ENCODE measurements at regions not wholly inside any gene's neighbourhood (a gene's known extent, or its start where the extent isn't known, plus 50 kb on each side); places are given as distances from the start of the nearest gene placed in this dataset.
"Not testable (repeated sequence)": the region's sequence is repeated elsewhere in the genome, so short reads cannot be mapped to it uniquely, and the experiment has no call there.

DNA sequence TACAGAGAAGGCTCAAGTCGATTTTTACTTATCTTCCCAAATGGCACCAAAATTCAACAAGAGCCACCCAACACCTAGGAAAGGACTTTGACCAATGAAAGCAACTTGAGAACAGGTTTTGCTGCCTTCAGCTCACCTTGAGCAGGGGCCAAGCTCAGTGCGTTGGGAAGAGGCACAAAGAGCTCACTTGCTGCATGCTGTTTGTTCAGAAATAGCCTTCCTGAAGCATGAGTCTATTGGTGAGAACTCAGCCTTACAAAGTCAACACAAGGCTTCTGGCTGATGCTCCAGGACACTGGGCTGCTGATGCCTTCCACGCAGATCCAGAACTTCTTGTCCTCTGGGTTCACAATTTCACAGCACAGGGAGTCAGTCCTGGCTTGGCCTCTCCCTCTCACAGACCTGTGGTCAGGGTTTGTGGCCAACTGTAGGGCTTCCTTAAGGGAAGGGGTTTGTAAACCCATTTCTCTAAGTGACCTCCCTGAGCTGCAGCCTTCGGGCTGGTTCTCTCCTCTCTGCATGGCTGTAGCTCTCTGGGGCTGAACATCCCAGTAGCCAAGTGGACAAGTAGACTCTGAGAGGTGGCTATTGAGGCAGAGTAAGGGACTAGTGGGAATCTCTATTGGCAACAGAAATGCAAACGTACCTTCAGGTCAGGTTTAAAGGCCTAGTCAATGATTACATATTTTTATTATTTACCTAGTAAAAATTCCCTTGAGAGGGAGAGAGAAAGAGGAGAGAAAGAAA lies 124.7 kb upstream of the GATA6 start:
- no peak for DNase-seq

DNA sequence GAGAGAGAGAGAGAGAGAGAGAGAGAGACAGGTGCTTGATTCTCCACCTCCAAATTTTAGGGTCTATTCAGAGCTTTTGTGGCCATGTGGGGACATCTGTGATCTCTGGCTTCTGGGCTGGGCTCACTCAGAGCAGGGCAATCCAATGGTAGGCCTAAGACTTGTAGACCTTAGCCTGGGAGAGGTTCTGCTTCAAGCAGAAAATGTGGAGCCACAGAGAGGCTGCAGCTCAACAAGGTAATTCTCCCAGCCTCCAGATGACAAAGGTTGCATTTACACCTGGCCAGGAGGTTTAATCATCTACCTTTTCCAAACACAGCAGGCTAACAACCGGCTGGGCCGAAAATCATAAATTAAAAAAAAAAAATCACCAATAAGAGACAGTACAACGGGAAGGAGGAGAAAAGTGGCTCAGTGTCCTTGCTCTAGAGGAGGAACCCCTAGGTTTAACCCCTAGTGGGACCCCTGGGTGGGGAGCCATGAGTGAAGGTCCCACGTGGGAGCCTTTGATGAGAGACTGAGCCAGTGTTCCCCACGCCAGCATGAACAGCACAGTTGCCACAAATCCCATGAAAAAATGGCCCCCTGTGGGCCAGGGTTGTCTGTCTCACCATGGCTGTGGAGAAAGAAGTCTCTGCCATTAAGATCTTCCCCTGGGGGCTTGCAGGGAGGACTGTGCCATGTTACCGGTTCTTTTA lies 124.0 kb upstream of the GATA6 start:
- DNase-seq: no peak

DNA sequence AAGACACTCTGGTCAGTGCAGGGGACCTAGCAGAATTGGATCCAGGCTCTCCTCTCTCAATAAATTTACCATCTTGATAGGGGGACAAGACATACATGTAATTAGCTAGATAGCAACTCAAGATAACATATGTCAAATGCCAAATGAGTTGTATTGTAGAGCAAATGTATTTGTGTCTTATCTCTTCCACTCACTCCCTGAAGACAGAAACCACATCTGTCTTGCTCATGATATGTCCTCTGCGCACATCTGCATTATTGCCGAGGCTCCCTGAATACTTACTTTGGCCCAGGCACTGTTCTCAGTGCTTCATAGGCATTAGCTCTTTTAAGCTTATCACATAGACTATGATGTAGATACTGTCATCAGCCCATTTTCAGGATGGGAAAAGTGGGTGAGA lies 122.9 kb upstream of the GATA6 start:
- no peak for DNase-seq

DNA sequence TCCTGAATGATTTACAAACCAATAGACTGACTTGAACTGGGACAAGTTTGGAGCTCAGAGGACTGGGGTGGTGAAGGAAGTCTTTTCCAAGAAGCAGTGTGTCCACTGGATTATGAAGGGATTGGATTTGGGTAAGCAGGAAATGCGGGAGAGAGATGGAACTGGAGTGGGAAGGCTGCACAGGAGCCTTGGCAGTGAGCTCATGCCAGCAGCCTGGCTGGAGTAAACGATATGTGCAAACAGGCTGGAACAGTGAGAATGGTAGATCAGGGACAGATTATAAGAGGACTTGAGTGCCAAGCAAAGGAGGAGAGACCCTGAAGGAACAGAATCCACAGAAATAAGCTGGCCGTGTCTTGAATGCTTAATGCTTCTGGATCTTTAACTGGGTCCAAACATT lies 121.9 kb upstream of the GATA6 start:
- no peak for DNase-seq

DNA sequence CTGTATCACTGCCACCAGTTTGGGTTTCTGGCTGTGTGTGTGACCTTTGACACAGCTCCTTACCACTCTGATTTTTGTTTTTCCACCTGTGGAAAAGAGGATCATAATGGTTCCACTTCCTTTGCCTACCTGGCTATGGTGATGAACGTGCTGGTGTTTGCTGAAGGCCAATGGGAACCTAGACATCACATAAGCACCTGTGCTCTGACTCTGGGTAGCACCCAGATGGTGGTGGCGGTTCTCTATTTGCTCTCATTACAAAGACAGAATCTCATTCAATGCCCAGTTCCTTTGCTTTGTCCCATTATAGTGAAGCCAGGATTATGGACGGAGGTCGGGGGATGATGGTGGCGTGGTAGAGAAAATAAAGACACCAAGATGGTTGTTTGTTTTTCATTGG lies 121.2 kb upstream of the GATA6 start:
- no peak for DNase-seq

DNA sequence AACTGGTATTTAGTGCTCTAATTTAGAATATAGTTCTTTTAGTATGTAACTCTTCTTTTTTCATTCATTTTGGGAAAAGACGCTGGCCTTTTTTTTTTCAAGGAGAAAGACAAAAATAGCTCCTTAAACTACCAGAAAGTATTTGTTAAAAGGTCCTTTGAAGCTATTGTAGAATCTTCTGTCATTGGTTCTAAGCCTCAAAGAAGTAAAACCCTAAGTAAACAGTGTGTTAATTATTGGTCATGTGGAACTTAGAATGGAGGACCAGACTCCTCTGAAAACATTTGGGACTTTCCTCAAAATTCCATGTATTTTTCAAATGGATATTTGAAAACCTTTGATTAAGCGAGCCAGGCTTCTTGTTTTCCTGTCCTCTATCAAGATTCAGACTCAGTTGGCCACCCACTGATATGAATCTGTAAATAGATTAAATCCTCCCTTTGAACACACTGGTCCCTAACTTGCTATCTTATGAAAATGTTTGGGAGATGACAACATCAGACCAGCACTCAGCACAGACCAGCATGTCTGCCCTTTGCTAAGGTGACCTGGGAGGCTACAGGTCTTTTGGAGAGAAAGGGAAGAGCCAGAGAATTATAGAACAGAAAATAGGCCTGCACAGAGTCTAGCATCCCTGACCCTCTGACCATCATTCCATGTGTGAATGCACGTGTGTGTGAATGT lies 120.3 kb upstream of the GATA6 start:
- no peak for DNase-seq

DNA sequence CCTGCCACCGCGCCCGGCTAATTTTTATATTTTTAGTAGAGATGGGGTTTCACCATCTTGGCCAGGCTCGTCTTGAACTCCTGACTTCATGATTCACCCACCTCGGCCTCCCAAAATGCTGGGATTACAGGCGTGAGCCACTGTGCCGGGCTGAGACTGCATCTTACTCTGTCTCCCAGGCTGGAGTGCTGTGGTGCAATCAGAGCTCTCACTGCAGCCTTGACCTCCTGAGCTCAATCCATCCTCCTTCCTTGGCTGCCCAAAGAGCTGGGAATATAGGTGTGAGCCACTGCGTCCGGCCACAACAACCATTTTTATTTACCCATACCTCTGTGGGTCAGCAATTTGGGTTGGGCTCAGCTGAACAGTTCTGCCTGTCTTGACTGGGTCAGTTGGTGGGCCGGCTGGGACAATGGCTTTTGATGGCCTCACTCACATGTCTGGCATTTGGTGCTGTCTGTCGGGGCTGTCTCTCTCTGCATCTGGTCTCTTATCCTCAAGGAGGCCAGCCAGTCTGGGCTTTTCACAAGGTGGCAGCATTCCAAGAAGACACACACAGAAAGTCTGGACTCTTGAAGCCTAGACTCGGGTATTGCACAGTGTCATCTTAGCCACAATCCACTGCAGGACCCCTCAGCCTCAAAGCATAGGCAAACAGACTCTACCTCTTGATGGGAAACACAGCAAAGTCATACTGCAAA lies 116.8 kb upstream of the GATA6 start:
- no peak for DNase-seq

DNA sequence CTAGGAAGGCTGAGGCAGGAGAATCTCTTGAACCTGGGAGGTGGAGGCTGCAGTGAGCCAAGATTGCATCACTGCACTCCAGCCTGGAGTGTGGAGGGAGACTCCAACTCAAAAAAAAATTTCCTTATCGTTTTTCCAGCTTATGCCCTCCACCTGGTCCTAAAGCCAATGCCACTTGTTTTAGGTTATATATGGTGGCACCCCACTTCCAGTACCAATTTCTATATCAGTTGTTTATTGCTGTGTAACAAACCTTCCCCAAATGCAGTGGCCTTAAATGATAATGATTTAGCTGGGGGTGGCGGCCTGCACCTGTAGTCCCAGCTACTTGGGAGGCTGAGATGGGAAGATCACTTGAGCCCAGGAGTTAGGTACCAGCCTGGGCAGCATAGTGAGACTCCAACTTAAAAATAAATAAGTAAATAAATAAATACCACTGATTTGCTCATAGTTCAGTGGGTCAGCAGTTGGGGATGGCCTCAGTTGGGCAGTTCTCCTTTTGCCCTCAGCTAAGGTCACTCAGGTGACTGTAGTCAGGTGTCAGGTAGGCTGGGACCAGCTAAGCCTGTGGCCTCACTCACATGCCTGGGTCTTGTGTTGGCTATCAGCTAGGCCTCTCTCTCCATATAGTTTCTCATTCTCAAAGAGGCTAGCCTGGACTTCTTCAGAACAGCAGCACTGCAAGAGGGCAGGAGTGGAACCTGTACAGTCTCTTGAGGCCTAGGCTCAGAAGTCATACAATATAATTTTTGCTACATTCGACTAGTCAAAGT lies 113.7 kb upstream of the GATA6 start:
- DNase-seq: no peak

DNA sequence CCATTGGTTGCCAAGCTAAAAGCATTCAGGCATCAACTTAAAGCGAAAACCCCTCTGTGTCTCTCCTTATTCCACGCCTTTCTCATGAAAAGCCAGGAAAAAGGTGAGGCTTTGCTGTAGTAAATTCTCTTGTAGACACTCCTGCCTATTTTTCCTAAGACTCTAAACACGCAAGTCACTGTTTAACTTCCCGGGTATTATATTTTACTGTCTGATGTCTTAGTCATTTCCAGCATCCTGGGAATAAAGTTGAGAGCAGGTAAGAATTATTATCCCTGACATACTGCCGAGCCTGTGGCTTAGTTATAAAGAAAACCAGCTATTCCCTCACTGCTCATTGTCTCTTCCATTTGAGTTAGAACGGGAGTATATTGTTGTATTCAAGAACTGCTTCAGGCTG lies 112.4 kb upstream of the GATA6 start:
- no peak for DNase-seq

DNA sequence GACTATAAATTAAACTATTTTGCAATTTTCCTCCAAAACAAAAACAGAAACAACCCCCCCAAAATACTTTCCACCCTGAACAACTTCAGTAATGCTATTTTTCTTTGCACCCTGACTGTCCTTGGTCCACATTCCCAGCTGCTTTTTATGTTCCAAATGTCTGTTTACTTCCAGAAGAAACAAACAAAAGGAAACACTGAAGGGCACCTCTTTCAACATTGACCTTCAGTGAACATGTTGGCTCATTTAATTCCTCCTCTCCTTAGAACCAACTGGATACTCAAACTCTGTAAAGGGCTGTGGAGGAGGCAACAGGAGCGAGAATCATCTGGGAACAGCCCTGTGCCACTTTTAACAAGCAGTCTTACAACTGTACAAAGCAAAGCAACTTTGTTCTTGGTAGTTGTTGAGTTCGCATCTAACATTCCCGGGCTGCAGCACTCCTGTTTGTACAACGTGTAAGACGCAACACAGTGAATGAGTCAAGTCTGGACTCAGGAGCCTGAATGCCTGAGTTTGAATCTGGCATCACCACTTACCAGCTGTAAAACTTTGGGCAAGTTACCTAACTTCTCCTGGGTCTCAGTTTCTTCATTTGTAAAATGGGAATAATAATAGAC lies 111.4 kb upstream of the GATA6 start:
- no peak for DNase-seq

DNA sequence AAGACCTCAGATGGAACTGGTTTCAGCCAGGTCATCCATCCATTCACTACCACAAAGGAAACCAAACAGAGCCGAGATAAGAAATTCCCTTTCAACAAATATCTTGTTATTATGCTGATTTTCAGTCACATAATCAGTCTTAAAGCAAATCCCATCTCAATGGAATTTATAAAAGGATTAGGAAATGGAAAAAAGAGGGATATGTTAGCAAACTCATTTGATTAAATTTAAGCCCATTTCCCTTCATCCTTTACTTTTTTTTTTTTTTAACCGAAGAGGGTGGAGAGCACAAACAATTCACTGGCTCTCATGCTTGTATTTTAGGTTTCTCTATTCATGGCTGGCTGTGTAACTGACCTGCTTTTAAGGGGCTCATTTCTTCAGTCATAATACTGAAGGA lies 109.0 kb upstream of the GATA6 start:
- no peak for DNase-seq

DNA sequence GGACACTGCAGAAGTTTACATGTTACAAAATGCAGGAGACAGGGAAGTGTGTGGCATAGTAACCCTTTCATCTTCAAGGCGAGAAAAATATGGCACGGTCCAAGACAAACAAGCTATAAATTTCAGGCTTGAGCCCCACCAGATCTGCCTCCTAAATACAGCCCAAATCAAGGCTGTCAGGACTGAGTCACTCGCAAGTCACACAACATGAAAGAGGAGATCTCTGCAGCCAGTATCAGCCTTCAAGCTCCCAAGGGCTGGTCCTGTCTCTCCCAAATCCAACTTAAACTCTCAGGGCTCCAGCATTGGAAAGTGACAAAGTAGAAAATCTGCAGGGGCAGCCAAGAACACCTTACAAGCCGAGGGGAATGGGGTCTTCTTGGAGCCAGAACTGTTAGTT lies 106.3 kb upstream of the GATA6 start:
- DNase-seq: no peak

DNA sequence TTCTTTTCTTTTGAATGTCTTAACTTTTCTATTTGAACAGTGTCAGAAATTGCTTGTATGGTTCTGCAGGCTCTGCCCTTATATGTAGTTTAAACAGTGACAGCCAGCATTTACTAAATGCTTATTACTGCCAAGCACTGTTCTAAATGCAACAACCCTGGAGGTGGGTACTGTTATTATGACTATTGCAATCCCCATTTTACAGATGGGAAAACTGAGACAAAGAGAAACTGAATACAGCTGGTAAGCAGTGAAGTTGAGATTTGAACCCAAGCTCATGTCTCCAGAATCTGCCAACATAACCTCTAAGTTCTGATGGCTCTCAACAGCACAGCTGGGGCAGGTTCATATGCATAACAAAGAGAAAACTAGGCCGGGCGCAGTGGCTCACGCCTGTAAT lies 105.7 kb upstream of the GATA6 start:
- no peak for DNase-seq

DNA sequence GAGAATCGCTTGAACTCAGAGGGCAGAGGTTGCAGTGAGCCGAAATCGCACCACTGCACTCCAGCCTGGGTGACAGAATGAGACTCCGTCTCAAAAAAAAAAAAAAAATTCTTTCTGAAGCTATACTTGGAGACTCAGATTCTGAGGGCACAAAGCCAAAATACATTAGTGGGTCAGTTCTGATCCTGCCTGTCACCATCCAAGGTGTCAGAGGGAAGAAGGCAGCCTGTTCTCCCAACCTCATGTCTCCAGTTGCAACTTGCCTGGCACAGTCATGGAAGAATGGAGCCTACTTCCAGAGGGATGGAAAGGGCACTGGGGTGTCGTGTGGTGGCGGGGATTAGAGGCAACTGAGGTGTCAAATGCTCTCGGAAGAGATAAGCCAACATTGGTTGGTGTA lies 104.8 kb upstream of the GATA6 start:
- no peak for DNase-seq

DNA sequence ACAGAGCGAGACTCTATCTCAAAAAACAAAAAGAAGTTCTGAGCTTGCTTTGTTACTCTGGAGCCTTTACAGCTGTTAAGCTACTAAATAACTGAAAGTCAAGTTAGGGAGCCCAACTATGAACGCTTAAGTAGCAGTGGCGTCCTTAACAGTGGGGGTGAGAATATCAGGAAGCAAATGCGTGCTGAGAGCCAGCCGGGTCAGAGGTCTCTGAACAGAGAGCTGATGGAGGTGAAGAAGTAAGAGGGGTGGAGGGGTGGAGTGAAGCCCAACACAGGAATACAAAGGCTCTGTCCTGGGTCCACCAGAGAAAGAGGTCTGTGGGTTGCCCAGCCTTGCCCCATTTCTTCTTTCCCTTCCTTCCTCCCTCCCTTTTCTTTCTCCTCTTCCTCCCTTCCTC lies 104.1 kb upstream of the GATA6 start:
- no peak for DNase-seq

DNA sequence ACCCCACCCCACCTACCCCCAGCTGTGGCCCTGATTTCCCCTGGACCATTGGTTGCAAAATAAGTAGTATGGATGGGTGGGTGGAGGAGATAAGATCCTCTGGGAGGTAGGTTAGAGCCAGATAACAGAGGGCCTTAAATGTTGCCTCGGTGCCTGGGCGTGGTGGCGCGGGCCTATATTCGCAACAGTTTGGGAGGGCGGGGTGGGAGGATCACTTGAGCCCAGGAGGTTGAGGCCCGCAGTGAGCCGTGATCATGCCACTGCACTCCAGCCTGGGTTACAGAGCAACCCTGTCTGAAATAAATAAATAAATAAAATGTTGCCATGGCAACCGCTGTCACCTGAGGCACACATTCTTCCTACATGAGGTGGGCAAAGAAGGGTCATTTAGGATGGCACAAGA lies 103.3 kb upstream of the GATA6 start:
- DNase-seq: no peak

DNA sequence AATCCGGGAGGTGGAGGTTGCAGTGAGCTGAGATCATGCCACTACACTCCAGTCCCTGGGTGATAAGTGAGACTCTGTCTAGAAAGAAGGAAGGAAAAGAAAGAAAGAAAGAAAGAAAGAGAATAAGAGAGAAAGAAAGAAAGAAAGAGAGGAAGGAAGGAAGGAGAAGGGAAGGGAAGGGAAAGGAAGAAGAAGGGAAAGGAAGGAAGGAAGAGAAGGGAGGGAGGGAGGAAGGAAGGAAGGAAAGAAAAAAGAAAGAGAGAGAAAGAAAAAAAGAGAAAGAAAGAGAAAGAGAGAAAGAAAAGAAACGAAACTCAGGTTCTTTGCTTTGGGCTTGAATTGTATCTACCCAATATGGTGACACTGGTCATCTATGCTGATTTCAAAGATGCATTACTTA lies 102.3 kb upstream of the GATA6 start:
- no peak for DNase-seq

DNA sequence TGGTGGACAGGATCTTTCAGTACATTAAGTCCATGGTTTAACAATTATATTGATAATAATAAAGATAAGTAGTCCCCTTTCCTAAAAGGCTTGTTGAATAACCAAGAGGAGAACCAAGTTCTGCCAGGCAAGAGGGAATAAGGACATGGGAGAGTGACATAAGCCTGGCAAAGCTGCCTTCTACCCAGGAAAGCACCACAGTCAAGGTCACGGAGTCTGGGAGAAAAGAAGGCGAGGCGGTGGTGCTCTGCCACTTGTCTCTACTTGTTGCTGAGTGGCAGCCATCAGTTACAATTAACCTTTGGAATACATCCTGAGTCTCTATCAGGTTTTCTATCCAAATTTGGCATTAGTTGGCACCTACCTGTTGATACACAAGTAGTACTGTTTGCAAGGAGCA lies 101.7 kb upstream of the GATA6 start:
- DNase-seq: no peak

DNA sequence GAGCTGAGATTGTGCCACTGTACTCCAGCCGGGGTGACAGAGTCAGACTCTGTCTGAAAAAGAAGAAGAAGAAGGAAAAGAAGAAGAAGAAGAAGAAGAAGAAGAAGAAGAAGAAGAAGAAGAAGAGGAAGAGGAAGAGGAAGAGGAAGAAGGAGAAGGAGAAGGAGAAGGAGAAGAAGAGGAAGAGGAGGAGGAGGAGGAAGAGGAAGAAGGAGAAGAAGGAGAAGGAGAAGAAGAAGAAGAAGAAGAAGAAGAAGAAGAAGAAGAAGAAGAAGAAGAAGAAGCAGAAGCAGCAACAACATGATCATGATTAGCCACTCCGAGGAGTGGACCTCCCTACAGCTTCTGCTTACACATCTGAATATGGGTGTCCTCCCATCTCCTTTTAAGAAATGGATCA lies 100.6 kb upstream of the GATA6 start:
- DNase-seq: not testable (repeated sequence)

DNA sequence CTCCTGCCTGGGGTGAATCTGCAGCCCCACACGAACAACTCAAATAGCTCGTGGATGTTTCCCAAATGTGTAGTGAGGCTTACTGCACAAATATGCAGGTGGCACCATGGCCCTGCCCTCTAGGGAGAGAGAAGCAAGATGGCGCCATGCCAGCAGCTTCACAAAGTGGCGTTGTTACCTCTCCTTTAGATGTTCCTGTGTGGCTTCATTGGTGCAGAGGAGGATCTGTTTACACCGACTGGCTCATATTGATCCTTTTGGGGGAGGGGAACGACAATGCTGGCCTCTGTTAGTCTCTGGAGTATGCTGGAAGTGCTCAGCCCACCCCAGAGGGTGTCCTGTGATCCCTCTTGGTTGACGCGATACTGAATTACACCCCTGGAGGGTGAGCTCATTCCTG lies 99.5 kb upstream of the GATA6 start:
- DNase-seq: no peak

DNA sequence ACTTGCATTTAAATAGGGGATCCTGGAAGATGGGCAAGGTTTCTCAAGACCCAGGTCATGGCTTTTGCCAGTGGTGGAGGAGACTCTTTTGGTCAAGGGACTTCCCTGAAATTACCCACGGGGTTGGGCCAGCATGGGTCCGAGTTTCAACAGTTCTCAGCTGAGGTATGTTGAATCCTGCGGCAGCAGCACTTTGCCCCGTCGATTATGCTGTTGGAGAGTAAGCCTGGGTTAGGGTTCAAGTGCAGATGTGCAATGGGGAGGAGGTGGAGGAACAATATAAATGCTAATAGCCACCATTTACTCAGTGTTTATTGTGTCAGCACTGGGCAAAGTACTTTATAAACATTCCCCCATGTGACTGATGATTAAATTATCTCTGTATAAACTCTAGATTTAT lies 96.0 kb upstream of the GATA6 start:
- DNase-seq: no peak

All from NCI-H187 (cell line).